ENCODE measurements at regions not wholly inside any gene's neighbourhood (a gene's known extent, or its start where the extent isn't known, plus 50 kb on each side); places are given as distances from the start of the nearest gene placed in this dataset.

DNA sequence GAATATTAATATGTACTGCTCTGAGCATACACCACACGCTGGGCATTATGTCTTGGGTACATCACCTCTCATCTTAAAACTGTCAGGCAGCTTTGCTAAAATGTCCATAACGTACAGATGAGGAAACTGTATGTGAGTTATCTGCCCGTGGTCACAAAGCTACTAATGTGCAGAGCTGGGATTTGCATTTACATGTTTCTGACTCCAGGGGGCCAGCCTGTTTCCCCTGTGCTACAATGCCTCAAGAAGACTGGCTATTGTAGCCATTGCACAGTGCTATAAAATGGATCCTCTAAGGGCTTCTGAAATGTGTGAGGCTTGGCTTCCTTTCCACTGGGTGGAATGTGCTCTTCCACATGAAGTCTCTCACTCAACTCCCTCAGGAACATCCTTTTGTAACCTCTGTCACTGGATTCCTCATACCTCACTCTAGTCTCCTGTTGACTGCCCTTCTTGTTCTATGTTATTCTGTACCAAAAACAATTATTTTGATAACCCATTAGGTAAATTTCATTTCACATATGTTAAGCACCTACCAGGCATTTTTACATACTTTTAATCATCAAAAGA is 95.6 kb upstream of the HTR2A start:
- TF ChIP-seq, protein P1, sequence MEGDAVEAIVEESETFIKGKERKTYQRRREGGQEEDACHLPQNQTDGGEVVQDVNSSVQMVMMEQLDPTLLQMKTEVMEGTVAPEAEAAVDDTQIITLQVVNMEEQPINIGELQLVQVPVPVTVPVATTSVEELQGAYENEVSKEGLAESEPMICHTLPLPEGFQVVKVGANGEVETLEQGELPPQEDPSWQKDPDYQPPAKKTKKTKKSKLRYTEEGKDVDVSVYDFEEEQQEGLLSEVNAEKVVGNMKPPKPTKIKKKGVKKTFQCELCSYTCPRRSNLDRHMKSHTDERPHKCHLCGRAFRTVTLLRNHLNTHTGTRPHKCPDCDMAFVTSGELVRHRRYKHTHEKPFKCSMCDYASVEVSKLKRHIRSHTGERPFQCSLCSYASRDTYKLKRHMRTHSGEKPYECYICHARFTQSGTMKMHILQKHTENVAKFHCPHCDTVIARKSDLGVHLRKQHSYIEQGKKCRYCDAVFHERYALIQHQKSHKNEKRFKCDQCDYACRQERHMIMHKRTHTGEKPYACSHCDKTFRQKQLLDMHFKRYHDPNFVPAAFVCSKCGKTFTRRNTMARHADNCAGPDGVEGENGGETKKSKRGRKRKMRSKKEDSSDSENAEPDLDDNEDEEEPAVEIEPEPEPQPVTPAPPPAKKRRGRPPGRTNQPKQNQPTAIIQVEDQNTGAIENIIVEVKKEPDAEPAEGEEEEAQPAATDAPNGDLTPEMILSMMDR (IDR thresholded peaks at IDR 0.05) = peak in 1 of 6 experiments; percentile 33
- TF ChIP-seq POLR2A (IDR thresholded peaks at IDR 0.05) = no peak
